ENCODE measurements at regions not wholly inside any gene's neighbourhood (a gene's known extent, or its start where the extent isn't known, plus 50 kb on each side); places are given as distances from the start of the nearest gene placed in this dataset.

DNA sequence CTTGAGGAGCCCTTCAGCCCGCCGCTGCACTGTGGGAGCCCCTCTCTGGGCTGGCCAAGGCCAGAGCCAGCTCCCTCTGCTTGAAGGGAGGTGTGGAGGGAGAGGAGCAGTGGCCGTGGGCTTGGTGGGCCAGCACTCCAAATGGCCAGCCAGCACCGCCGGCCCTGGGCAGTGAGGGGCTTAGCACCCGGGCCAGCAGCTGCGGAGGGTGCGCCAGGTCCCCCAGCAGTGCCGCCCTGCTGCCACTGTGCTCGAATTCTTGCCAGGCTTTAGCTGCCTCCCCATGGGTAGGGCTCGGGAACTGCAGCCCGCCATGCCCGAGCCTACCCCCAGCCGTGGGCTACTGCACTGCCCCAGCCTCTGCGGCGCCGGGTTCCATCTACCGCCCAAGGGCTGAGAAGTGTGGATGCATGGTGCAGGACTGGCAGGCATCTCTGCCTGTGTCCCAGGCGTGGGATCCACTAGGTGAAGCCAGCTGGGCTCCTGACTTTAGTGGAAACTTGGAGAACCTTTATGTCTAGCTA, 82.7 kb downstream of the KCNA4 start:
- TF ChIP-seq, protein P1, sequence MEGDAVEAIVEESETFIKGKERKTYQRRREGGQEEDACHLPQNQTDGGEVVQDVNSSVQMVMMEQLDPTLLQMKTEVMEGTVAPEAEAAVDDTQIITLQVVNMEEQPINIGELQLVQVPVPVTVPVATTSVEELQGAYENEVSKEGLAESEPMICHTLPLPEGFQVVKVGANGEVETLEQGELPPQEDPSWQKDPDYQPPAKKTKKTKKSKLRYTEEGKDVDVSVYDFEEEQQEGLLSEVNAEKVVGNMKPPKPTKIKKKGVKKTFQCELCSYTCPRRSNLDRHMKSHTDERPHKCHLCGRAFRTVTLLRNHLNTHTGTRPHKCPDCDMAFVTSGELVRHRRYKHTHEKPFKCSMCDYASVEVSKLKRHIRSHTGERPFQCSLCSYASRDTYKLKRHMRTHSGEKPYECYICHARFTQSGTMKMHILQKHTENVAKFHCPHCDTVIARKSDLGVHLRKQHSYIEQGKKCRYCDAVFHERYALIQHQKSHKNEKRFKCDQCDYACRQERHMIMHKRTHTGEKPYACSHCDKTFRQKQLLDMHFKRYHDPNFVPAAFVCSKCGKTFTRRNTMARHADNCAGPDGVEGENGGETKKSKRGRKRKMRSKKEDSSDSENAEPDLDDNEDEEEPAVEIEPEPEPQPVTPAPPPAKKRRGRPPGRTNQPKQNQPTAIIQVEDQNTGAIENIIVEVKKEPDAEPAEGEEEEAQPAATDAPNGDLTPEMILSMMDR (IDR thresholded peaks at IDR 0.05) = no peak
- no peak for TF ChIP-seq POLR2A (IDR thresholded peaks at IDR 0.05)

All from thyroid gland (tissue), 4 donors.